ENCODE measurements at regions not wholly inside any gene's neighbourhood (a gene's known extent, or its start where the extent isn't known, plus 50 kb on each side); places are given as distances from the start of the nearest gene placed in this dataset.

GRCh38 chr4:33160126-33160525, 2440.0 kb downstream of the PCDH7 start:
- TF ChIP-seq CTCF (IDR thresholded peaks at IDR 0.05; ENCODE audit: control extremely low read depth in 1 of 3, insufficient read depth in 1 of 3, low read depth in 1 of 3, low read length in 3 of 3) (peak in 2 of 3 experiments; percentile 63 to 68; a peak in 3 of 4 replicates), CBX5 (IDR thresholded peaks at IDR 0.05; ENCODE audit: low read depth, low read length) (no peak), POLR2A (IDR thresholded peaks at IDR 0.05; ENCODE audit: control extremely low read depth in 1 of 2, low read depth in 2 of 2, low read length in 2 of 2) (no peak)
